Activated CD8-positive, alpha-beta memory T cell treated with anti-CD3 and anti-CD28 coated beads, Interleukin-2, amount 50 U/mL, for 4 hours (primary cell): ENCODE measurements at regions not wholly inside any gene's neighbourhood (a gene's known extent, or its start where the extent isn't known, plus 50 kb on each side); places are given as distances from the start of the nearest gene placed in this dataset.
A peak's percentile ranks its signal among the peaks of the same experiment; 100 is the strongest.
"Not testable (repeated sequence)": the region's sequence is repeated elsewhere in the genome, so short reads cannot be mapped to it uniquely, and the experiment has no call there.

Experiments used
- DNase-seq: peaks from one replicate; pipeline ENCODE4 v3.0.0-alpha.2; 2020

DNA sequence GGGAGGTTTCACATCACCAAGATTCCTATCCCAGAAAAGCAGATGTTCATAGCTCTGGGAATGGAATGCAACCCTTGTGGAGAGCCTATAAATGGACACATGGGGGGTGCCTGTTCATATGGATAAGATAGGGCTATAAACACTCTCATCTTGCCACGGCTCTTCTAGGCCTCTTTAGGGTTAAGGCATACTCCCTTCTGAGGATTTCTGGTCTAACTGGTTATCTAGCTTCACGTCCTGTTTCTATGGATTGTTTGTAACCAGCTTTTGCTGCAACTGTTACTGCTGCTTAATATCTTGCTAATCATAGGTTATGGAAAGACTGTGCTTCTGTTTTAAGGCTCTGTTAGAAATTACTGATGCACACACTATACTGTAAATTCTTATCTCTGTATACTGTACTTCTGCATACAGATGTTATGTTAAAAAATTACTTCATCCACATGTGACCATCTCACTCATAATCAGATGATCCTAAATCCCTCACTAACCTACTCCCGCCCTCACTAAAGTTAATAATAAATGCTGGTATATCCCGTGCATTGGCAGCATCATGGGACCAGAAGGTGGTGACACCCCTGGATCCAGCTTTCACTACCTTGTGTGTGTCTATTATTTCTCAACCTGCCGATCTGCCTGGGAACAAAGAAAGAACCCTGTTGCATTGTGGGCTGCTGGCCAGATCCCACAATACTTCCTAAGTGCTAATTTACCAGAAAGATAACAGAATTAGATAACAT, 68.7 kb downstream of the PRKAB2 start:
- DNase-seq = not testable (repeated sequence)

DNA sequence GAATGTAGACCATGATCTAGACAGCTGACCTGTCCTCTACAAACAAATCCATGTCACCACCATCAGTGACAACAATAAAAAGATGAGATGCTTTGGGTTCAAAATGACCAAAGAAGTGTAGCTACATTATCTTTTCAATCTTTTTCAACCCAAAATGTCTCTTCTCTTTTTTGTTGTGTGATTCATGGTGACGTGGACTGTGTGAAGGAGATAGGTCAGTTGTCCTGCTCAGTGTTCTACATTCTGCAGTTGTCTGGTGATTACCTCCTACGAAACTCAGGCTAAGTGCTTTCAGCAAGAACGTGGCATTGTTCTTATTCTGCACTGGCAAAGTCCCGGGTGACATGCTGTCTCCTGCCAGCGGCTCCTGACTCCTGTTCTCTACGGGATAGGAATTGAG, 73.1 kb downstream of the PRKAB2 start:
- DNase-seq = no peak

DNA sequence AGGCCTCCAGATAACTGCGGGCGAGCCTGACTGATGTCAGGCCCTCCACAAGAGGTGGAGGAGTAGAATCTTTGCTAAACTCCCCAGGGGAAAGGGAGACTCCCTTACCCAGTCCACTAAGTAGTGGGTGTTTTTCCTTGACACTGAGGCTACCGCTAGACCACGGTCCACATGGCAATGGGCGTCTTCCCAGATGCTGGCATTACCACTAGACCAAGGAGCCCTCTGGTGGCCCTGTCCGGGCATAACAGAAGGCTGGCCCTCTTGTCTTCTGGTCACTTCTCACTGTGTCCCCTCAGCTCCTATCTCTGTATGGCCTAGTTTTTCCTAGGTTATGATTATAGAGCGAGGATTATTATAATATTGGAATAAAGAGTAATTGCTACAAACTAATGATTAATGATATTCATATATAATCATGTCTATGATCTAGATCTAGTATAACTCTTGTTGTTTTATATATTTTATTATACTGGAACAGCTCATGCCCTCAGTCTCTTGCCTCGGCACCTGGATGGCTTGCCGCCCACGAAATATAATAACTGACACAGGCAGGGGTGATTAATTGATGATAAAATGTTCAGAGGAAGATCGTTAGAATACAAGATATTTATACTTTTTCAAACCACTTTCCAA, 73.8 kb downstream of the PRKAB2 start:
- DNase-seq = not testable (repeated sequence)

DNA sequence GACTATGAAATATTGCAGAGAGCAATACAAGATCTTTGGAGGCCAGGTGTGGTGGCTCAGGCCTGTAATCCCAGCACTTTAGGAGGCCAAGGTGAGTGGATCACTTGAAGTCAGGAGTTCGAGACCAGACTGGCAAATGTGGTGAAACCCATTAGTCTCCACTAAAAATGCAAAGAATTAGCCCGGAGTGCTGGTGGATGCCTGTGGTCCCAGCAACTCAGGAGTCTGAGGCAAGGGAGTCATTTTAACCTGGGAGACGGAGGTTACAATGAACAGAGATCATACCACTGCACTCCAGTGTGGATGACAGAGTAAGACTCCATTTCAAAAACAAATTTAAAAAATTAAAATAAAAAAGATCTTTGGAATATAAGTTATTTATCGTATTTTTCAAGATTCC, 76.6 kb downstream of the PRKAB2 start:
- DNase-seq = no peak

DNA sequence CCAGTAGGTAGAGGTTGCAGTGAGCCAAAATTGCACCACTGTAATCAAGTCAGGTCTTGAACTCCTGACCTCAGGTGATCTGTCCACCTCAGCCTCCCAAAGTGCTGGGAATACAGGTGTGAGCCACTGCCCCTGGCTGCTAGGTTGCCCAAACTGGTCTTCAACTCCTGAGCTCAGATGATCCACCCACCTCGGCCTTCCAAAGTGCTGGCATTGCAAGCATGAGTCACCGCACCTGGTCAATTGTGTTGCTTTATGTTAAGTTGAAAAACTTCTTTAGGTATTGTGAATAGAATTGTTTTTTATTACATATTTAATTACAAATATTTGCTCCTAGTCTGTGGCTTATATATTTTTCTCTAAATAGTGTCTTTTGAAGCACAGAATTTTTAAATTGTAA, 80.5 kb downstream of the PRKAB2 start:
- no peak for DNase-seq

DNA sequence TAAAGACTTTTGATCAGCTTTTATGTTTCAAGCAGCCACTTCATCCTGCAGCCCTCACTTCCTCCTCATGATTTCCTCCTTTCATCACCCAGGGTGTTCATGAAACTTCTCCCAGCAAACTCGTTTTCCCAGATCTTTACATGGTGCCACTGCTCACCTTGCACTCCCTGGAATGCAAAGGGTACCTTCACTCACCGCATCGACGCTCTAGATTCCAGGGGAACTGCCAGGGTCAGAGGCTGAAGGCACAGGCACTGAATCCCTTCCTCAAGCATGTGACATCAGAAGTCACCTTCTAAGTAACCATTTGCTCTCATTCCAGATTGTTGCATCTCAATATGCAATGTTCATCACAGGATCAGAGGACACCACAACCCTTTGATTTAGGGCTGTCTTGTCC, 82.8 kb downstream of the PRKAB2 start:
- no peak for DNase-seq

DNA sequence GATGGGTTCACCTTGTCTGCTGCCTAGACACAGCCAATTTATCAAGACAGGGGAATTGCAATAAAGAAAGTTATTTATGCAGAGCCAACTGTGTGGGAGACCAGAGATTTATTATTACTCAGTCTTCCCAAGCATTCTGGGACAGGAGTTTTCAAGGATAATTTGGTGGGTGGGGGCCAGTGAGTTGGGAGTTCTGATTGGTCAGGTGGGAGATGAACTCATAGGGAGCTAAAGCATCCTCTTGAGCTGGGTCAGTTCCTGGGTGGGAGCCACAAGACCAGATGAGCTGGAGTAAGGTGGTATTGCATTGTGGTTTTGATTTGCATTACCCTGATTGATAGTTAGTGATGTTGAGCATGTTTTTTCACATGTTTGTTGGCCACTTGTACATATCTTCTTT, 86.1 kb downstream of the PRKAB2 start:
- DNase-seq = no peak

DNA sequence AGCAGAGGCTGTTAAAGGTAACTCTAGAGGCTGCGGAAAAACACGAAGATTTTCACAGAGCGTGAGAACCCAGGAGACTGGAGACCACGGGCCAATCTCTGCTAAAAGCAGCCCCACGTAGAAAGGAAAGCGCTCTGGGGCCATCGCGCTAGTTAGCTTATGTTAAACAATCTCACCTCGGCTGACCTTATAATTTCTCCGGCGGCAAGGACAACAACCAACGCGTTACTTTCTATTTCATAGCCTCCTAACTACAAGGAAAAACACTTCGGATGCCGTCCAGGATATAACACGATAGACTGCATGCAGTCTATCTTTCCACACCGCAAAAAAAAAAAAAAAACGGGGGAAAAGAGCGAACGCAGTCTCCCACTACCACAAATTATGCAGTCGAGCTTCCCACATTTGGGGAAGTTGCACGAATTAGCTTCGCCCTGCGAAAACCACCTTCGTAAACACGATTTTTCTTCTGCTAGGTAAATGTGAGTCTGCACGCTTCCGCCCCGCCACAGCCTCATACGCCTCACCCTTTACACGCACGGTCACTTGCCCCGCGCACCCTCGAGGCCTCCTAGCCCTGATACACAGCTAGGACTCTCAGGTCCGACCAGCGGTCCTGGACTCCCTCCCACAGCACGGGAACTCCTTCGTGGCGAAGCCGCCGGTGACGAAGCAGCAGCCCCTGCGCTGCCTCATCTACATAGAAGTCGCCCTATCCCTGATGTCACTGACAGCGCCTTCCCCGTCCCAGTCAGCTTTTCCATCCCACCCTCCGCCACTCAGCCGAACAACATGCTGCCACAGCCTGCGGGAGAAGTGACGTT, 87.8 kb downstream of the PRKAB2 start:
- DNase-seq = peak; percentile 79

DNA sequence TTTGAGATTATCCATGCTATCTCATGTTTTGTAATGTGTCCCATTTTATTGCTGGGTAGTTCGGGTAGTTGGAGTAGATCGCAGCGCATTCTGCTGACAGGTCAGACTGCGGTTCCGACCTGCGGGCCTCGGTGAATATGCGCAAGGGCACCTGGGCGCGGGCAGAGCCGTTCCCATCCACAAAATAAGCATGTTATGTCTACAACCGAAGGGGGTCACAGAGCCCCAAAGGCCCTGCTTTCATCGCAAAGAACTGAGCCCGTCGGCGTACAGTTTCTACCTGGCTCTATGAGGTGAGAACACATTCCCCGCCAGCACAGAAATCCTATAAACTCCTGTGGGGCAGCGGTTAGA, 88.4 kb downstream of the PRKAB2 start:
- no peak for DNase-seq

DNA sequence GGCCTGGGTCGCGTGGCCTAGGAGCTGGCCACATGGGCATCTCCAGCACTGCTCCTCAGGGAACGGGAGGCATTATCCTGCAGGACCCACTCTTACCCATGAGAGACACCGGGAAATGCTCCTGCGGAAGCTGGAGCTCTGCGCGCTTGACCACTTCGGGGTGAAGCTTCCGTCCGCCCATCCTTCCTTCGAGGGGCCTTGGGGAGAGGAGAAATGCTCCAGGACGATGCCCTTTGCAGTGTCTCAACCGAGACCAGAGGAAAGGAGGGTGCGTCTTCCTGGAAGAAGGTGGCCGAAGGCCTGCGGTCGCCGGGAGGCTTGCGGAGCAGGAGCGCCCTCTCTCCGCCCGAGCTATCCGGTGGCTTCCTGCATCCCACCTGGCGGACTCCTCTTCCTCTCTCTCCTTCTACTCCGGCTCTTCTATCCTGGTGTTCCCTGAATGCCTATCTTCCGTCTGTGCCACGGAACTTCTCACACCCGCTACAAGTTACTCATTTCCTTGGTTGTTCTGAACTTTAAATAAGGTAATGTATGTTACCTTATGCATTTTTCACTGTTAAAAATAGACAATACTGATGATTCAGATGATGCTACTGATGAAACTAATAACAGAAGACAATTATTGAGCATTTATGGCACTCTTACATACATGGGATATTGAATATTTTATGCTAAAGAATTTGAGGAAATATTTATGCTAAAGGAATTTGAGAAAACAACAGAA, 91.4 kb downstream of the PRKAB2 start:
- no peak for DNase-seq

DNA sequence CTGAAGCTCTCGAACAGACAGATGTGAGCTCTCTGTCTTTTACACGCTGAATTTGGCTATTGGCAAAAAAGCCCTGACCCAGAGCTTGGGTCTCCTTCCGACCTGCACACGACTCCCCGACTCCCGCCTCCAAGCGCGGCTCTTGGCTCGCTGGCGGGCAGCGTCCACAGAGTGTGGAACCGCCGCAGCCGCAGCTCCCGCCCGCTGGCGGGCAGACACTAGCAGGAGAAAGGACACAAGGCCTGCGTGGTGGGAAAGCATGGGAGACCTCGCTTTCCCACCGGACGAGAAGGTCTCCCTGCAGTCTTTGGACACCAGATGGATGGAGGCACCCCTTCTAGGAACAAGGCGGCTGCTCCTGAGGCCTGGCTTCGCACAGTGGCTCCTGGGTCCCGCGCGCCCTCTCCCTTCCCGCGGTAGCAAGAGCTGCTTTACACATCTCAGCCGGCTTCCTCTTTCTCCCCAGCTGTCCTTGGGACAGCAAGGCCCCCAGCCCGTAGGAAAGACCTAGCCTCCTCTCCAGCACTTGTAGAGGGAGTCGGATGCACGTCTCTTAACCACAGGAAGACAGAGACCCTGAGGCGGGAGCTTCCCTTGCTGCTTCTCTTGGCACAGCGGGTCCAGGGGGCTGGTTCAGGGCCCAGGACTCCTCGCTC, 92.1 kb downstream of the PRKAB2 start:
- DNase-seq = no peak

DNA sequence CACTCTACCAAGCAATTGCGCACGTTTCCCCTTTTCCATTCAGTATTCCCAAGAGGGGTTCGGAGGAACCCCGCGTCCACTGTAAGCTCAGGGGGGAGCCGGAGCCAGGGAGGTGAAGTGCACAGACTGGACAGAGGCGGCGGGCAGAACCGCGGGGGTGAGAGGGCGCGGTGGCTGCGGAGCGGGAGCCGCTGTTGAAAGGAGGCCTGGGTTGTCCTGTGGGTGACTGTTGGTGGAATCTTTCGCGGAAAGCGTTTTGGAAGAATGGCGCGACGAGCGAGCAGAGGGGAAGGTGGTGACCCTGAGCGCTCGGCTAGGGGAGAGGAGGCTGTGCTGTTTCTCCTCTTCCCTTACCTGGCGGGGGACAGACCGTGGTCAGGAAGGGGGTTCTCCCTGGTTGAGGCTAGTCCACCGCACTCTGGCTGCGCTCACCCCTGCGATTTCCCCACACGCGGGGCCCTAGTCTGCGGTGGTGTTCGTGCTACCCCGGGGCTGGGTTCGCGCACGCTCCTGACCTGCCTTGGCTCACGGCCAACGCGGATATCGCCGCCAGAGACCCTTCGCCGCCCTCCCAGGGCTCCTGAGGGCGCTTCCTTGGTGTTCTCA, 92.8 kb downstream of the PRKAB2 start:
- DNase-seq = no peak

DNA sequence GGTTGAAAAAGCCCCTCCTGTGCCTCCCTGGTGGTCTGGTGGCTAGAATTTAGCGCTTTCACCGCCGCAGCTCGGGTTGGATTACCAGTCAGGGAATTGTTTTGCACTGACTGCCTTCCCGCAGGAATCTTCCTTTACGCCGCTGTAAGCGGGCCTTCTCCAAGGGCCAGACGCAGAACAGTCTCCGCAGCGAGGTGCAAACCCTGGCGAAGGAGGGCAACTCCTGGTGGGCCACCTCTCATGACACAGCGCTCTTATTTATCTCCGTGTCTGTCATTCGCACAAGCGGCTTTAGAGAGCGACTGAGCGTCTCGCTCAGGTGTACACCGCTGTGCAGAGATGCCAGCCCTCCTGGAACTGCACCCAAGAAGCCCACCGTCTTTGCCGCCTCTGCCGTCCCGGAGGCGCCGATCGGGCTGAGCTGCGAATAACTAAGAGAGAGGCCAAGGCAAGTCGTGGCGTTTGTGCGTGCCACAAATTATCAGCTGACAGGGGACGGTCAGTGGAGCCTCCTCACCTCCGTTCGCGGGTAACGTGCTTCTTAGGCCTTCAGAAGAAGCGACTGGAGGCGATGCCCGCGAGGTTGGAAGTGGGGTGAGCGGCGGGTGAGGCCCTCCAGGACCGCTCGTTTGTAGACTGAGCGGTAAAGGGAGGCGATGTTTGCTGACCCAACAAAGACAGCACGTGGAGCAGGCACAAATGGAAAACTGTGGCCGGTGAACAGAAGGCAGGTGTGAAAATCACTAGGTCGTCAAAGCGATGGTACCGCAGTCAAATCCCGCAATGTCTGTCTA, 93.5 kb downstream of the PRKAB2 start:
- no peak for DNase-seq

DNA sequence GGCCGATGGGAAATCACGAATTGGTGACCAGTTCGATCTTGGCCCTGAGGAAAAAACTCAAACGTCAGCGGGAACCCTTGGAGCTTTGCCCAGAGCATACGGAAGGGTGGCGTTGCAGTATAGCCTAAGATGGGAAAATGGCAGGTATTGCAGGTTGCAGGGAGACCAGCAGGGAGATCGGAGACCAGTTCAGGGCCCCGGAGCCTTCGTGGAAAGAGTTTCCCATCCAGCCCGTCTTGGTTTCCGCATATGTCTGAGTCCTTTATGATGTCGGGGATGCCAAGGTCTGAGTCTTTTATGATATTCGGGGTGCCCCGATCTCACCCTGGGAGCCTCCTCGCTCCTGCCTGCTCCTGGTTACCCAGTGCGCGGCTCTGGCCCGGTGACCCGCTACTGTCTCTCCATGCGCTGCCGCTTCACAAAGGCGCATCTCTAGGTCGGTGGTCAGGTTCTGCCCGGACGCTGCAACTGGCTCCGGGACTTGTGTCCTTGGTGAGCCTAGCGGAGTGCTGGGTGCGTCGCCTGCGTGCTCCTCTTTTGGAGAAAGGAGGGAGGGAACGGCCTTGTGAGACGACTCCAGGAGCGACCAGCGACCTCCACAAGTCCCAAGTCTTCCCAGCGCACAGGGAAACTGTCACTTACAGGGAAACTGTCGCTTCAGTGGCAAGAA, 94.2 kb downstream of the PRKAB2 start:
- no peak for DNase-seq

DNA sequence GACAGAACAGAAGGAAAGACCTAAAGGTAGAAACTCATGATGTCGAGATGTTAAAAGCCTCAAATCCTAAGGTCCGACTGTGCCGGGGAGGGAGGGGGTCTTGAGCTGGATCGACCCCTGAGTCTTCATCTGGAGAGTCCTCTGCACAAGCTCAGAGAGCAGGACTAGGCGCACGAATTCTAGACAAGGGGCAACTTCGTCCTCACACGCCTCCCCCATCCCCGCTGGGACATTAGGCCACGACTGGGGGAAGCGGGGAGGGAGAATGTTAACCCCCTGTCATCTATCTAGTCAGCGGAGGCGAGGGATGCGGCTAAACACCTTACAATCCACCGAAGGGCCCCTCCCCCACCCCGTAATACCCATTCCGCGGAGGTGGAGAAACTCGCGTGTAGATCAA, 94.7 kb downstream of the PRKAB2 start:
- DNase-seq = no peak

DNA sequence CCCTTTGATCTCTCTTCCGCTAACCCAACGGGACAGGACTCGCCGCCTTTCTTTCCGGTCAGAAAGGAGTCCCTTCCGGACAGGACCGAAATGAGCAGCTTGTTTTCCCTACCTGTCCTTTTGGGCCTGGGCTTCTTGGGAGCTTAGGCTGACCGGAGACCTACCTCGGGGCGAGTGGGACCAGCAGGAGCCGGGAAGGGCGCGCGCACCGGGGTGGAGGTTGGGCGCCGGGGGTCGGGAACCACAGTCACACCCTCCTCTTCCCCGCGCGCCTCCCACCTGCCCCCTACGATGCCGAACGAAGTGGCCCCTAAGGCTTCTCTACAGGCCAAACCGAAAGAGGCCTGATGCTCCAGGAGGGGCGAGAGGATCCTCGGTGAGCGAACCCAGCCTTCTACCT, 95.2 kb downstream of the PRKAB2 start:
- no peak for DNase-seq

DNA sequence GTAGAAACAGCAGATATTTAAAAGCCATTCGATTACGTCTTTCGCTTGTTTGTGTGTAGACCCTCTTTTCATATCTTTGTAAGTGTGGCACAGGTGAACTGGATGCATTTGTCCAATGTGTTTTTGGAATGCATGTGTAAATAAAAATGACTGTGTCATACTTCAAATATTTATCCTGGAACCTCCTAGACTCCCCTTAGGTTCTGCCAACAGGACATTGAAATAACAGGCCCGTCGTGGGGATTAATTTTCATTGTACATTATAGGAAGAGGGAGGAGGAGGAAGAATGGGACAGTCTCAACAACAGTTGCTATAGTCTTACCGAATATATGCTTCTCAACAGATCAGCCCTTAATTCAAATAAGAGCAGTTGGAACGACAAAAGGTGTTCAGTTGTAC, 95.8 kb downstream of the PRKAB2 start:
- DNase-seq = no peak

DNA sequence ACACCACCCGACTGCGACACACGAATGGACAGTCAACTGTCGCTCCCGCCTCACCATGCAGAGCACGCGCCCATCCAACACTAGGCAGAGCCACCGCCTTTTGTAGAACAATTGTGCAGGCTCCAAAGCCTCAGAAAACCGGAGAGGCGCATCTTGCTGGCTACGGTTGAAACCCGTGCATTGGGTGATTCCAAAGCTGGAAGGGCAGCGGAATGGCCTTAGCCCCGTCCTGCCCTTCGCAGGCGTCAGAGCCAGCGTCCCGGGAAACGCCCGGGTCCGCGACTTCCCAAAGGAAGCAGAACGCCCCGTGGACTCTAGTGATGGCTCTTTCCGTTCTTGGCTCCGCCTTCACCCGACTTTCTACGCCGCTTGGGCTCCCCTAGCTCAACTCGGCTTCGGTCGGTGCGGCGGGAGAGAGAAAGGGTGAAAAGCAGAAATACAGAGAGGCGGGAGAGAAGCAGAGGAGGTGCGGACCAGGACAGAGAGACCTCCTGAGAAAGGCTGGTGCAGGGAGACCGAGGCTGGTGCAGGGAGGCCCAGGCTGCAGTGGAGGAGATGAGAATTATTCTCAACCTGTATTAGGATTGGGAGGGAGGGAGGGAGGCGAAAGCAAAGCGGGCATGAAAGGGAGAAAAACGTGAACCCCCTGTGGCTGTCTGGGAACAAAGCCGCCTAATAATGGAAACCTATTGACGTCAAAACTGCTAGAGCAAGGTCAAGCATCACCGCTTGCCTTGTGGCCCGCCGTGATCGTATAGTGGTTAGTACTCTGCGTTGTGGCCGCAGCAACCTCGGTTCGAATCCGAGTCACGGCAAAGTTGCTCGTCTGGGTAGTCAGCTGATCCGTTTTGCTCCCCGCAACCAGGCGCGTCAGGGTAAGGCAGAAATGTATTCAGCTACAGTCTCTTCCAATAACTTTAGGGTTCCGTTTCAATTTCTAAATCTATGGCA, 99.5 kb downstream of the PRKAB2 start:
- no peak for DNase-seq

DNA sequence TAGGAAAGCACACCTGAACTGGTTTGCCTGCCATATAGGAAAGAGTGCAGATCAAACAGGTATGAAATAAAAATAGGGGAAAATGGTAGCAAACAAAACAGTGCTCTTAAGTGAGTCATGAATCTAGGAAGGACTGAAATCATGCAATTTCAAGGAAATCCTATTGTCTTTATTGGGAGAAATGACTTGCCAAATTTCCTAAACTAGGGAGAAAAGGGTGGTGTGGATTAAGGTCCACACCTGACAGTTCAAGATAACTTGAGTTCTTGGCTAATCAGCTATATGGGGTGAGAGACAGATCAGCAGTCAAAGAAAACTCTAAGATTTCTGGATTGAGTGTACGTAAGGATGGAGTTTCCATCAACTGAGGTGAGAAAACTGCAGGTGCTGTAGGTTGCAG, 101.1 kb downstream of the PRKAB2 start:
- DNase-seq = no peak

DNA sequence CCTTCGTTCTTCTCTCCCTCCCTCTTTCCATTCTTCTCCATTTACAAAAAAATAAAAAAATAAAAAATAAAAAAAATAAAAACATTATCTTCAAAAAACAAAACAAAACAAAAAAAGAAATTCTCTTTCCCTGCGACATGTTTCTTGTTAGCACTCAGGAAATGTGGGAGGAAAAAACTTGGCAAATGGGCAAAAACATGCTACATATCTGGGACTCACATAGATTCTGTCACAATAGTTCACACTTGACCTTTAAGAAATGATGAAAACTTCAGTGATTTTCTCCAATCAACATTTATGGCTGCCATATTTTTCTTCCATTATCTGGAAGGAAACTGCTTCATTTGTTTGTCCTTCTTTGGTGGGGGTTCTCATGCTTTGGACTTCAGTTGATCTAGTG, 109.3 kb downstream of the PRKAB2 start:
- DNase-seq = no peak
